Pancreas (tissue), 10 donors: ENCODE measurements at regions not wholly inside any gene's neighbourhood (a gene's known extent, or its start where the extent isn't known, plus 50 kb on each side); places are given as distances from the start of the nearest gene placed in this dataset.

Experiments
- ATAC-seq, 4 donors: fragments of 200-7000 bp; cut with Tn5 transposase; one replicate each; pipeline versions ENCODE4 v1.8.0 to v1.9.1; 2020; ENCODE audit warnings: mild to moderate bottlenecking in 4 of 4, moderate library complexity in 4 of 4
- DNase-seq, 6 donors: peaks; one replicate each; pipeline ENCODE4 v3.0.0-alpha.2; 2020
- FAIRE-seq: peaks from 2 replicates; lab custom pipeline; 2012; peaks lifted over from hg19 to GRCh38; lab: Jason Lieb, UNC
- H3K27ac ChIP-seq, 4 donors: fragments of 200-600 bp; sonication (generic); 1 replicate in 3 of 4; 2 replicates in 1 of 4; pipeline versions ENCODE4 v1.5.0 to v1.8.0; 2020
- H3K27me3 ChIP-seq, 4 donors: fragments of 200-600 bp; one replicate each; pipeline ENCODE4 v1.8.0; 2021
- H3K36me3 ChIP-seq, 3 donors: fragments of 200-600 bp; sonication (generic) in 1 of 3; one replicate each; pipeline versions ENCODE4 v1.5.0 to v1.8.0; 2020 to 2021
- H3K4me1 ChIP-seq, 3 donors: fragments of 200-600 bp; one replicate each; pipeline ENCODE4 v1.8.0; 2021
- H3K4me3 ChIP-seq, 4 donors: fragments of 200-600 bp; sonication (generic) in 2 of 4; one replicate each; pipeline versions ENCODE4 v1.5.0 to v1.8.0; 2020 to 2021
- H3K9me3 ChIP-seq, 4 donors: fragments of 200-600 bp; one replicate each; pipeline ENCODE4 v1.8.0; 2021
- WGBS, 2 donors: extraction: QIAGEN DNeasy Blood & Tissue Kit; methylation state at CpG; one replicate each; pipeline ENCODE4 v1.1.7; 2013; 5-methylcytosine and 5-hydroxymethylcytosine counted together
- intact Hi-C, 3 donors: fragments of 100-400 bp; cut with DNase I; formaldehyde crosslinking; loops; one replicate each; pipeline versions ENCODE4 v1.11.1 to v1.14.2; 2022
- TF ChIP-seq, protein P1 (sequence below), 4 donors: fragments of 200-600 bp; sonication (generic) in 3 of 4; IDR thresholded peaks; one replicate each; pipeline versions ENCODE4 v1.5.0 to v1.8.0; 2021; ENCODE audit warnings: antibody characterized with exemption in 4 of 4
- donor health status: healthy with polysubstance abuse.
- donor health status: DM: no; HTN: no; CAD: no; lungs with moderate emphysema.
- donor health status: DM: no; HTN: no; CAD: no.
- donor health status: control.
- donor health status: control.
- donor health status: Bipolar disorder and iron deficiency.
- donor health status: DM: yes; HTN: yes; CAD: no.
- donor health status: DM: no; HTN: no; CAD: no.
- donor health status: DM: no; HTN: no; CAD: no.
- donor health status: DM: yes; HTN: yes; CAD: no.

DNA sequence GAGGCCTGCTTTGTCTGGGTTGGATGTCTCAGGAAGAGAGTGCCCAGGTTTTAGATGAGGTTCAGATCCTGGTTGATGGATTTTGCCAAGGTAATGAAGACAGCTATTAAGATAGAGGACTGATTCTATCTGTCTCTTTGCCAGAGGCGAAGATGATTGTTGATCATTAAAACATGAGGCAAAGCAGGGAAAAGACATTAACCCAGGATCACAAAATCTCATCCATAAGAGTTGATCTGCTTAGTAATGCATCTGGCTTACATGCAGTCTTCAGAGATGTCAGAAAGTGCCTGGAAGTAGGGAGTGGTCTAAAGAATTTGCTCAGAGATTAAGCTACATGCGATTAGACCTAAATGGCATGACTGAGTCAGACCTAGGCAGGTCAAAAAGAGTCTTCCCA, 229.6 kb upstream of the PLD5 start:
- intact Hi-C loops: no loop called here
- 60 to 73% methylated on average over 2 of the region's 2 CpGs for WGBS, 2 donors
- no peaks in the 10 kb centered on the region for H3K9me3 ChIP-seq
- no peaks in the 10 kb centered on the region for H3K4me1 ChIP-seq
- ATAC-seq (no peak), DNase-seq (no peak), FAIRE-seq (no peak)
- no peaks in the 10 kb centered on the region for H3K36me3 ChIP-seq
- H3K4me3 ChIP-seq: no peak overlapping the region
- no peak overlapping the region for H3K27ac ChIP-seq
- H3K27me3 ChIP-seq: no peaks in the 10 kb centered on the region
- TF ChIP-seq, protein P1, sequence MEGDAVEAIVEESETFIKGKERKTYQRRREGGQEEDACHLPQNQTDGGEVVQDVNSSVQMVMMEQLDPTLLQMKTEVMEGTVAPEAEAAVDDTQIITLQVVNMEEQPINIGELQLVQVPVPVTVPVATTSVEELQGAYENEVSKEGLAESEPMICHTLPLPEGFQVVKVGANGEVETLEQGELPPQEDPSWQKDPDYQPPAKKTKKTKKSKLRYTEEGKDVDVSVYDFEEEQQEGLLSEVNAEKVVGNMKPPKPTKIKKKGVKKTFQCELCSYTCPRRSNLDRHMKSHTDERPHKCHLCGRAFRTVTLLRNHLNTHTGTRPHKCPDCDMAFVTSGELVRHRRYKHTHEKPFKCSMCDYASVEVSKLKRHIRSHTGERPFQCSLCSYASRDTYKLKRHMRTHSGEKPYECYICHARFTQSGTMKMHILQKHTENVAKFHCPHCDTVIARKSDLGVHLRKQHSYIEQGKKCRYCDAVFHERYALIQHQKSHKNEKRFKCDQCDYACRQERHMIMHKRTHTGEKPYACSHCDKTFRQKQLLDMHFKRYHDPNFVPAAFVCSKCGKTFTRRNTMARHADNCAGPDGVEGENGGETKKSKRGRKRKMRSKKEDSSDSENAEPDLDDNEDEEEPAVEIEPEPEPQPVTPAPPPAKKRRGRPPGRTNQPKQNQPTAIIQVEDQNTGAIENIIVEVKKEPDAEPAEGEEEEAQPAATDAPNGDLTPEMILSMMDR (IDR thresholded peaks at IDR 0.05): no peak

DNA sequence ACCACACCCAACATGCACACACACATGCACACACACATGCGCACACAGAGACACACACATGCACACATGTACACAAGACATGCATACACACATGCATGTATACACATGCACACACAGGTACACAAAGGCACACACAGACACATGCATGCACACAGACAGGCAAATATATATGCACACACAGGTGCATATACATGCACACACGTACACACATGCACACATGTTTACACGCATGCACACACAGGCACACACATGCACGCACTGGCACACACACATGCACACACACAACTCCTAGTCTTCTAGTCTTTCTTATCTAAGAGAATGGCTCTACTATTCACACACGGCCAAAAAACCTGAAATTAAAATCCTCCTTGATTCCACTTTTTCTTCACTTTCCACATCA, 222.7 kb upstream of the PLD5 start:
- FAIRE-seq (no peak), ATAC-seq (no peak), DNase-seq (no peak)
- Histone ChIP-seq H3K9me3 (no peaks in the 10 kb centered on the region), H3K27ac (no peak overlapping the region), H3K27me3 (no peaks in the 10 kb centered on the region), H3K4me3 (no peak overlapping the region), H3K4me1 (no peaks in the 10 kb centered on the region), H3K36me3 (no peaks in the 10 kb centered on the region)
- intact Hi-C loops: no loop called here
- TF ChIP-seq, protein P1 (IDR thresholded peaks at IDR 0.05): no peak
- 57 to 73% methylated on average over 5 of the region's 5 CpGs for WGBS, 2 donors

DNA sequence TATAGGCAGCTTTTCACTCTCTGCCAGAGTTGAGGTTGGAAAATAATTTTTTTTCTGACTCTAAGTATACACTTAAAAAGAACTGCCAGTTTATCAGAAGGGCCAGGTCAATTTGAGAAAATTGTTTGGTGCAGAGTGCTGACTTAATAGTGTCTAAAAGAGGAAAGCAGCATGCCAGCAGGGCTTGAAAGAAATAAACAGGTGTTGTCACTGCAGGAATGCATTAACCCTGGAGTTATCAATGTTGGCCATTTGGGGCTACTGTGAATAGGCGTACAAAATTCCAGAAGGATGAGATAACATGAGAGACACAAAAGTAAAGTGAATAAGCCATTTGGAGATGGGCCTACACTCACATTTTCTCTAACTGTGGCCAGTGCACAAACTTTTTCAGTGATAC, 220.6 kb upstream of the PLD5 start:
- H3K27ac ChIP-seq: no peak overlapping the region
- H3K4me1 ChIP-seq: no peaks in the 10 kb centered on the region
- DNase-seq (no peak), ATAC-seq (no peak), FAIRE-seq (no peak)
- TF ChIP-seq, protein P1 (IDR thresholded peaks at IDR 0.05): no peak
- H3K9me3 ChIP-seq: no peaks in the 10 kb centered on the region
- WGBS, 2 donors: 25 to 32% methylated on average over 1 of the region's 1 CpG
- H3K36me3 ChIP-seq: no peaks in the 10 kb centered on the region
- no peak overlapping the region for H3K4me3 ChIP-seq
- intact Hi-C loops: no loop called here
- no peaks in the 10 kb centered on the region for H3K27me3 ChIP-seq

DNA sequence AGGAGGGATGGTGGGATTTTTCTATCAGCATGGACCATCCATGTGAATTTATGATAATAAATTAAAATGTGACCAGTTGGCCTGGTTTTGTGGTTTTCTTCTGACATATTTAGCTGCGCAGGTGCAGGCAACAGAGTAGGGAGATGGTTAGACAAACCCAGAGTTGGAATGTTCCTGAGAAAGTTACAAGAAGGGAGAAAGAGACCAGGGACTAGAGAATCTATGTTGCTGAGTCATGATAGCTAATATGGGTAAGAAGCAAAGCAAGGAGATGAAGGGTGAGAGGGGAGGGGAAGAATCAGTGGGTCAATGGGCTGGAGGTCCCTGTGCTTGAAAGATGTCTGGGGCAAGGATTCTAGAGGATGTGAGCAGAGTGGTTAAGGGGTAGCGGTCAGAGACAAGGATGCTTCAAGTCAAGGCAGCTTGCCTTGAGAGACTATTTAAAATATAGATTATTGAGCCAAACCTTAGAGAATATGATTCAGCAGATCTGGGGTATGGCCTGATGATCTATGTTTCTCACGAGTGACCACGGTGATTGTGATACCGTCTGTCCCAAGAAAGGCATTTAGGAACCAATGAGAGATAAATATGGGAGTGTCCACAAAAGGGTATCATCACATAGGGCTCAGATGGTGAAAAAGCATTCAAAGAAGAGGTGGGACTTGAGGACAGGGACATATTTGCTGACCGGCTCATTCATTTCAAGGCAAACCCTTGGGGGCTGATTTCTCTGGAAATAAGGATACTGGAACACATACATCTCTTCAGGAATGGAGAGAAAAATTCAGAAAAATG, 219.7 kb upstream of the PLD5 start:
- TF ChIP-seq, protein P1 (IDR thresholded peaks at IDR 0.05): no peak
- DNase-seq (no peak), ATAC-seq (no peak), FAIRE-seq (no peak)
- intact Hi-C loops: no loop called here
- no peak overlapping the region for H3K27ac ChIP-seq
- no peaks in the 10 kb centered on the region for H3K27me3 ChIP-seq
- no peaks in the 10 kb centered on the region for H3K9me3 ChIP-seq
- no peak overlapping the region for H3K4me3 ChIP-seq
- WGBS, 2 donors: 72 to 74% methylated on average over 6 of the region's 6 CpGs
- no peaks in the 10 kb centered on the region for H3K4me1 ChIP-seq
- H3K36me3 ChIP-seq: no peaks in the 10 kb centered on the region
